HUES64 (cell line): ENCODE measurements at regions not wholly inside any gene's neighbourhood (a gene's known extent, or its start where the extent isn't known, plus 50 kb on each side); places are given as distances from the start of the nearest gene placed in this dataset.

Source experiments
- H3K27ac ChIP-seq: 2 replicates; pipeline ENCODE4 v1.7.0; 2013; ENCODE audit warnings: low read depth, low read length, inconsistent platforms
- H3K27me3 ChIP-seq: 2 replicates; pipeline ENCODE4 v1.6.1; 2013; ENCODE audit warnings: mild to moderate bottlenecking, low read length; ENCODE audit not compliant: insufficient read depth
- H3K36me3 ChIP-seq: 2 replicates; pipeline ENCODE4 v1.6.1; 2013; ENCODE audit warnings: mild to moderate bottlenecking, low read length; ENCODE audit not compliant: insufficient read depth
- H3K4me1 ChIP-seq: 2 replicates; pipeline ENCODE4 v1.6.1; 2013; ENCODE audit warnings: mild to moderate bottlenecking, low read length, moderate library complexity; ENCODE audit not compliant: insufficient read depth
- H3K4me3 ChIP-seq: 2 replicates; pipeline ENCODE4 v1.5.1; 2013; ENCODE audit warnings: mild to moderate bottlenecking, low read length, moderate library complexity
- H3K9ac ChIP-seq: 2 replicates; pipeline ENCODE4 v1.6.1; 2013; ENCODE audit warnings: mild to moderate bottlenecking, low read depth, low read length
- H3K9me3 ChIP-seq: 2 replicates; pipeline ENCODE4 v1.6.1; 2013; ENCODE audit warnings: low read depth, low read length; ENCODE audit not compliant: insufficient read depth
- WGBS: fragments of 150-250, 120-280 bp; methylation state at CpG from one replicate; pipeline ENCODE4 v1.1.7; 2013; ENCODE audit warnings: missing lambda C conversion rate; 5-methylcytosine and 5-hydroxymethylcytosine counted together

- Histone ChIP-seq H3K9me3 (no peaks in the 10 kb centered on the region), H3K4me1 (no peaks in the 10 kb centered on the region), H3K27ac (no peak overlapping the region), H3K27me3 (no peaks in the 10 kb centered on the region), H3K36me3 (no peaks in the 10 kb centered on the region), H3K4me3 (no peak overlapping the region), H3K9ac (no peak overlapping the region)
- 92% methylated on average over 2 of the region's 2 CpGs for WGBS
Observed at GRCh38 chr5:167488371-167488770, 803.1 kb upstream of the WWC1 start.

GRCh38 chr5:167489202-167489601, 802.2 kb upstream of the WWC1 start:
- Histone ChIP-seq H3K9me3 (no peaks in the 10 kb centered on the region), H3K4me1 (no peaks in the 10 kb centered on the region), H3K36me3 (no peaks in the 10 kb centered on the region), H3K4me3 (no peak overlapping the region), H3K9ac (no peak overlapping the region), H3K27ac (no peak overlapping the region), H3K27me3 (no peaks in the 10 kb centered on the region)

GRCh38 chr5:167503926-167504720, 787.3 kb upstream of the WWC1 start:
- H3K4me1 ChIP-seq: no peaks in the 10 kb centered on the region
- no peak overlapping the region for H3K9ac ChIP-seq
- WGBS: 90% methylated on average over 3 of the region's 5 CpGs
- H3K36me3 ChIP-seq: no peaks in the 10 kb centered on the region
- no peaks in the 10 kb centered on the region for H3K9me3 ChIP-seq
- no peaks in the 10 kb centered on the region for H3K27me3 ChIP-seq
- H3K4me3 ChIP-seq: no peak overlapping the region
- H3K27ac ChIP-seq: no peak overlapping the region

- no peak overlapping the region for H3K9ac ChIP-seq
- H3K9me3 ChIP-seq: no peaks in the 10 kb centered on the region
- H3K36me3 ChIP-seq: no peaks in the 10 kb centered on the region
- no peak overlapping the region for H3K27ac ChIP-seq
- H3K27me3 ChIP-seq: no peaks in the 10 kb centered on the region
- 95% methylated on average over 4 of the region's 4 CpGs for WGBS
- peaks cover 20% of the 10 kb centered on the region for H3K4me1 ChIP-seq
- H3K4me3 ChIP-seq: no peak overlapping the region
Observed at GRCh38 chr5:167507463-167508233, 783.8 kb upstream of the WWC1 start.

- WGBS: 94% methylated on average over 3 of the region's 3 CpGs
- Histone ChIP-seq H3K4me3 (no peak overlapping the region), H3K4me1 (peaks cover 22% of the 10 kb centered on the region), H3K9ac (no peak overlapping the region), H3K36me3 (no peaks in the 10 kb centered on the region), H3K27ac (no peak overlapping the region), H3K9me3 (no peaks in the 10 kb centered on the region), H3K27me3 (no peaks in the 10 kb centered on the region)
Observed at GRCh38 chr5:167509076-167509475, 782.4 kb upstream of the WWC1 start.

- H3K4me3 ChIP-seq: 0 out of 2 replicates have a peak overlapping the region, but pooled peaks have one; percentile 12
- H3K36me3 ChIP-seq: no peaks in the 10 kb centered on the region
- no peaks in the 10 kb centered on the region for H3K27me3 ChIP-seq
- no peaks in the 10 kb centered on the region for H3K9me3 ChIP-seq
- 13% methylated on average over 1 of the region's 1 CpG for WGBS
- H3K27ac ChIP-seq: peak overlapping the region; percentile 59
- H3K9ac ChIP-seq: no peak overlapping the region; the same call in 1 of the 2 replicates
- peaks cover 22% of the 10 kb centered on the region for H3K4me1 ChIP-seq
Observed at GRCh38 chr5:167511276-167511675, 780.2 kb upstream of the WWC1 start.

GRCh38 chr5:167512111-167512510, 779.3 kb upstream of the WWC1 start:
- no peak overlapping the region for H3K4me3 ChIP-seq

GRCh38 chr5:167513381-167513780, 778.1 kb upstream of the WWC1 start:
- Histone ChIP-seq H3K9me3 (no peaks in the 10 kb centered on the region), H3K4me1 (peaks cover 30% of the 10 kb centered on the region), H3K9ac (no peak overlapping the region), H3K36me3 (no peaks in the 10 kb centered on the region), H3K4me3 (no peak overlapping the region), H3K27me3 (no peaks in the 10 kb centered on the region), H3K27ac (no peak overlapping the region)
- 94% methylated on average over 7 of the region's 7 CpGs for WGBS

More at GRCh38 chr5:167512111-167512510, 779.3 kb upstream of the WWC1 start:
- Histone ChIP-seq H3K27me3 (no peaks in the 10 kb centered on the region), H3K4me1 (peaks cover 27% of the 10 kb centered on the region), H3K36me3 (no peaks in the 10 kb centered on the region), H3K9me3 (no peaks in the 10 kb centered on the region), H3K27ac (no peak overlapping the region), H3K9ac (no peak overlapping the region)
- 92% methylated on average over 2 of the region's 2 CpGs for WGBS

GRCh38 chr5:167514461-167514860, 777.0 kb upstream of the WWC1 start:
- Histone ChIP-seq H3K27ac (no peak overlapping the region), H3K4me3 (no peak overlapping the region), H3K9me3 (no peaks in the 10 kb centered on the region), H3K4me1 (peaks cover 30% of the 10 kb centered on the region), H3K27me3 (no peaks in the 10 kb centered on the region), H3K9ac (no peak overlapping the region), H3K36me3 (no peaks in the 10 kb centered on the region)
- 100% methylated on average over 2 of the region's 2 CpGs for WGBS

GRCh38 chr5:167525004-167525403, 766.4 kb upstream of the WWC1 start:
- H3K4me3 ChIP-seq: no peak overlapping the region
- H3K27ac ChIP-seq: no peak overlapping the region
- no peaks in the 10 kb centered on the region for H3K27me3 ChIP-seq
- peaks cover 6% of the 10 kb centered on the region for H3K4me1 ChIP-seq
- H3K36me3 ChIP-seq: no peaks in the 10 kb centered on the region
- no peak overlapping the region for H3K9ac ChIP-seq
- peaks cover 10% of the 10 kb centered on the region for H3K9me3 ChIP-seq
- 97% methylated on average over 2 of the region's 3 CpGs for WGBS

GRCh38 chr5:167528651-167529050, 762.8 kb upstream of the WWC1 start:
- H3K4me3 ChIP-seq: no peak overlapping the region
- no CpG with 5 or more reads among the region's 6 CpGs for WGBS
- H3K27ac ChIP-seq: no peak overlapping the region
- no peak overlapping the region for H3K9ac ChIP-seq
- no peaks in the 10 kb centered on the region for H3K27me3 ChIP-seq
- H3K4me1 ChIP-seq: peaks cover 12% of the 10 kb centered on the region
- no peaks in the 10 kb centered on the region for H3K9me3 ChIP-seq
- no peaks in the 10 kb centered on the region for H3K36me3 ChIP-seq
